ES-I3 (cell line): ENCODE measurements at regions not wholly inside any gene's neighbourhood (a gene's known extent, or its start where the extent isn't known, plus 50 kb on each side); places are given as distances from the start of the nearest gene placed in this dataset.
"Not testable (repeated sequence)": the region's sequence is repeated elsewhere in the genome, so short reads cannot be mapped to it uniquely, and the experiment has no call there.

Source experiments
- H3K36me3 ChIP-seq: 2 replicates; pipeline ENCODE4 v1.6.1; 2013; ENCODE audit warnings: mild to moderate bottlenecking, low read length, control low read depth, moderate library complexity; ENCODE audit not compliant: insufficient read depth
- H3K4me1 ChIP-seq: 2 replicates; pipeline ENCODE4 v1.6.1; 2013; ENCODE audit warnings: mild to moderate bottlenecking, control low read depth, low read length; ENCODE audit not compliant: insufficient read depth
- H3K9ac ChIP-seq: 2 replicates; pipeline ENCODE4 v1.6.1; 2013; ENCODE audit warnings: low read depth, mild to moderate bottlenecking, low read length, moderate library complexity
- H3K9me3 ChIP-seq: 2 replicates; pipeline ENCODE4 v1.6.1; 2013; ENCODE audit warnings: mild to moderate bottlenecking, low read length, moderate library complexity; ENCODE audit not compliant: control insufficient read depth, insufficient read depth

DNA sequence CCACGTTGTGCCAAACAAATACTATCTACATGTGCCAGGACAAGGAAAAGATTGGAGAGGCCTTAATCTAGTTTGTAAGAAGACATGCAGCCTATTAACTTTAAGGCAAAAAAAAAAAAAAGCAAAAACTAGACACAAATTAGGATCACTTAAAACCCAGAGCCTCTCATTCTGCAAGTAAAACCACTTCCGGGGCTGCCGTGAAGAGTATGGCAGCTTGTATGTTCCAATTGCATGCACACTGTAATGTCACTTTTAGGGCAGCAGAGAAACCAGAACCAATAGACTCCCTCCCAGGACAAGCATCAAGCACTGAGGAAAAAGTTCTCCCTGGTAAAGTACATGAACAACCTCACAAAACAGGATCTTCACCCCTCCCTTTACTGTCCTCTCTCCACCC, 70.6 kb downstream of the RSL24D1 start:
- H3K4me1 ChIP-seq: no peaks in the 10 kb centered on the region
- no peaks in the 10 kb centered on the region for H3K9me3 ChIP-seq
- H3K9ac ChIP-seq: no peak overlapping the region
- H3K36me3 ChIP-seq: no peaks in the 10 kb centered on the region

DNA sequence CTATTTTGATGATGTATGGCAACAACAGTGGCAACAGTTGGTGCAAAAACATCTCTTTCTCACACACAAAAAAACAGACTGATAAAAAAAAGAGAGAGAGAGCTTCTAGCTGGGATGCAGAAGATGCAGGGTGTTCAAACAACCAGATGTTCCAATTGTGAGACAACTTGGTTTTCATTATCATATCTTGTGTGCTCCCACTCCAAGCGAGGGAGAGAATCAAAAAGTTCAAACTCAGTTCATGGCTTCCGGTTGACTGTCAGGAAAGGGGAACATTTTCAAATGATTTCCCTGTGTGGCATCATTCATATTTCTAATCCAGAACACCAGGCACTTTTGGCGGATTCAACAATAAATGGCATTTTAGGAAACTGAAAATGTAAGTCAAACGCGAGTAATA, 72.1 kb downstream of the RSL24D1 start:
- Histone ChIP-seq H3K4me1 (no peaks in the 10 kb centered on the region), H3K36me3 (no peaks in the 10 kb centered on the region), H3K9me3 (no peaks in the 10 kb centered on the region), H3K9ac (no peak overlapping the region)

- Histone ChIP-seq H3K9ac (no peak overlapping the region), H3K36me3 (no peaks in the 10 kb centered on the region), H3K4me1 (no peaks in the 10 kb centered on the region), H3K9me3 (no peaks in the 10 kb centered on the region)
Measured at GRCh38 chr15:55118344-55118870, 78.3 kb downstream of the RSL24D1 start.

- Histone ChIP-seq H3K4me1 (no peaks in the 10 kb centered on the region), H3K9me3 (no peaks in the 10 kb centered on the region), H3K36me3 (no peaks in the 10 kb centered on the region), H3K9ac (no peak overlapping the region)
Measured at GRCh38 chr15:55116636-55117035, 80.1 kb downstream of the RSL24D1 start.

DNA sequence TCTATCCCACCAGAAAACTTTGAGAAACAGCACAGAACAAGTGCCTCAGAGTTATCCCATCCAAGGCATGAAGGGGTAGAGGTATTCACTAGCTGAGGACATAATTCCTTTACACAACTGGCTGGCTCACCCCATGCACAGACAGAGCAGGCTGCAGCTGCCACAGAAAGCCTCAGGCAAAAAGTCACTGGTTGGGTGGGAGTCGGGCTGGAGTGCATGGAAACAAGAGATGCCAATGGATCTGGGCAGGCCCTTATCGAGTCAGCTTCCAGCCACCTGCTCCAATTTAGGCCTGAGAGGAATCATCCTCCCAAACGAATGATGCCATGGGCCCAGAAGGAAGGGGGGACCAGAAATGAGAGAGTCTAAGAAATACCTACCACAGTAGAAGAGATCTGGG, 83.0 kb downstream of the RSL24D1 start:
- no peaks in the 10 kb centered on the region for H3K36me3 ChIP-seq
- H3K4me1 ChIP-seq: peaks cover 4% of the 10 kb centered on the region; the same call in 1 of the 2 replicates
- H3K9me3 ChIP-seq: no peaks in the 10 kb centered on the region
- H3K9ac ChIP-seq: no peak overlapping the region

- Histone ChIP-seq H3K36me3 (no peaks in the 10 kb centered on the region), H3K9me3 (no peaks in the 10 kb centered on the region), H3K9ac (no peak overlapping the region), H3K4me1 (peaks cover 4% of the 10 kb centered on the region; the same call in 1 of the 2 replicates)
Measured at GRCh38 chr15:55112706-55113105, 84.0 kb downstream of the RSL24D1 start.

DNA sequence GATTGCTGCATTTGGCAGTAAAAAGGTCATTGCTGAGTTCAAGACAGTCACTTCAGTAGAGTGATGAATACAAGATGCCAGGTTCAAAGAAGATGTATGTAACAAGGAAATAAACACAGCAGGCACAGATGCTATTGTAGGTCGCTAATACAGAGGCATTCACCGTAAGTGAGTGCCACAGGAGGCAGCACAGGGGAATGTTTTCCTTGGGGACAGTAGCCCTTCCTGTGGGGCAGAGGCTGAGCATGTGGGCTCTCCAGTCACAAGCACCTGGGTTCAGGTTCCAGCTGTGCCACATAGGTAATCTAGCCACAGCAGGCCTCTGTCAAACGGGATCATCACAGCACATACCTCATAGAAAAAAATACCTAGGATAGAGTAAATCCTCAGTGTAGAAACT, 86.3 kb downstream of the RSL24D1 start:
- H3K9ac ChIP-seq: no peak overlapping the region
- H3K9me3 ChIP-seq: no peaks in the 10 kb centered on the region
- H3K36me3 ChIP-seq: no peaks in the 10 kb centered on the region
- H3K4me1 ChIP-seq: peaks cover 4% of the 10 kb centered on the region; the same call in 1 of the 2 replicates

DNA sequence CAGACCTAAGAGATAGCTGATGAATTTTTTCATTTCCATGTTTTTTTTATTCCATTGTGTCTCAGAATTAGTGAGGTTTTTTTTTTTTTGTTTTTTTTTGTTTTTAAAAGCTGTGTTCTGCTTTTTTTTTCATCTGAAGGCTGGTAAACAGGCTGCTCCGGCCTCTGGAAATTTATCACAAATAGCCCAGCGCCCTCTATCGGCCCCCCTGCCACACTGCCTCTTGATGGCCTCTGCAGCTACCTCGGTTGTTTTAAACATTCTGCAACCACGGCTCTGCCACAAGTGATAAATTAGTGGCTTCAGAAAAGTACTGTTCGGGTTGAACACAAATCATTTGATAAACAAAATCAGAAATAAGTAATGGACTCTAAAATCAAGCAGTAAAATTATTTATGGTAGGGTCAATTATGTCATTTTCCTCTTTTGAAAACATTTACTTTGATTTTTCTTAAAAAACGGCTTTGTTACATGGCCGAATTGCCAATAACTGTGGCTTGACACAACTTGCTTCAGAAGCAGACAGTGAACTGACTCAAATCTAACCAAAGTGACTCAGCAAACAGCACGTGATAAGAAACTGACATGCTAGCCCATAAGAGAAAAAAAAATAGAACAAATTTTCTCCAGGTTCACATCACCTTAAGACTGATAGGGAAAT, 87.8 kb downstream of the RSL24D1 start:
- no peaks in the 10 kb centered on the region for H3K36me3 ChIP-seq
- no peak overlapping the region for H3K9ac ChIP-seq
- peaks cover 4% of the 10 kb centered on the region; the same call in 1 of the 2 replicates for H3K4me1 ChIP-seq
- no peaks in the 10 kb centered on the region for H3K9me3 ChIP-seq

DNA sequence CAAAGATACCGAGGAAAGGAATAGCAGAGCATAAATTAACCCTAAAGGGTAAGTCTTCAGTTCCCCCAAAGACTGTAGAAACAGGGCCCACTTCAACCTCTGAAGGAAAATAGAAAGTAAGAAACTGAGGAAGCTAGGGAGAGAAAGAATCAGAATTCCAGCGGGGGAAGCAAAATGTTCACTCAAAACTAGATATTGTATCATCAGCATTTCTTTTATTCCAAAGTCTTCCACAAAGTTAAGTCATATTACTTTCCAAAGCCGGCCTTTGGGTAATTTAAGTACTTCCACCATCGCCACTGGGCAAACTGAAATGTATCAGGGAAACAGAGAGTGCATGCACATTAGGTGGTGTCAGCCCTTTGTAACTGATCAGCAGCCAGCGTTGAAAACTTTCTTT, 88.3 kb downstream of the RSL24D1 start:
- H3K36me3 ChIP-seq: no peaks in the 10 kb centered on the region

DNA sequence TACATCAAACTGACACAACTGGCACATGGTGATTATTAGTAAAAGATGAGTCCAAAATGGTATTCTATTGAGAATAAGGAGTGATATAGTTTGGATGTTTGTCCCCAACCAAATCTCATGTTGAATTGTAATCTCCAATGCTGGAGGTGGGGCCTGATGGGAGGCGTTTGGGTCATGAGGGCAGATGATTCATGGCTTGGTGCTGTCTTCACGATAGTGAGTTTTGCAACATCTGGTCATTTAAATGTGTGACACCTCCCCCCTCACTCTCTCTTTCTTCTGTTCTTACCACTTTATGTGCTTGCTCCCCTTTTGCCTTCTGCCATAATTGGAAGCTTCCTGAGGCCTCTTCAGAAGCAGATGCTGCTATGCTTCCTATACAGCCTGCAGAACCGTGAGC, 90.6 kb downstream of the RSL24D1 start:
- Histone ChIP-seq H3K9me3 (no peaks in the 10 kb centered on the region), H3K36me3 (no peaks in the 10 kb centered on the region)

More for the DNA sequence above, 88.3 kb downstream of the RSL24D1 start:
- Histone ChIP-seq H3K9me3 (no peaks in the 10 kb centered on the region), H3K4me1 (peaks cover 4% of the 10 kb centered on the region; the same call in 1 of the 2 replicates), H3K9ac (no peak overlapping the region)

GRCh38 chr15:55094136-55094535, 102.6 kb downstream of the RSL24D1 start:
- no peak overlapping the region for H3K9ac ChIP-seq
- H3K9me3 ChIP-seq: no peaks in the 10 kb centered on the region
- no peaks in the 10 kb centered on the region for H3K4me1 ChIP-seq
- H3K36me3 ChIP-seq: no peaks in the 10 kb centered on the region

More for the DNA sequence above, 90.6 kb downstream of the RSL24D1 start:
- Histone ChIP-seq H3K4me1 (peaks cover 4% of the 10 kb centered on the region; the same call in 1 of the 2 replicates), H3K9ac (no peak overlapping the region)

DNA sequence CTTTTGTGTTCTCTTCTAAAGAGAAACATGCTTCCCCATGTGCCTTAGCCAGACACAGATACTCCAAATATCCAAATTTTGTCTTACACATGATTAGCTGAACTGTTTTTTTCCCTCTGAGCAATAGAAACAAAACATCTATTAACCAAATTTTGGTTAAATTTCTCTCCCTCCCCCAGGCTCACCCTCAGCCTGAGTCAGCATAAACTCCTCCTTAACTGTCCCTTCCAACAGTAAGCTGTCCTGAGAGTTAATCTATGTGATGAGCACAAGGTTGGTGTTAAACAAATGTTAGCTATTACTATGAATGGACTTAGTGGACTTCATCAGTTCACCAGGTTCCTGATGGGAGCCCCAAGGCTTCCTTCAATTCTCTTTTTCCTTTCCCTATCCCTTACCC, 108.5 kb downstream of the RSL24D1 start:
- Histone ChIP-seq H3K9me3 (no peaks in the 10 kb centered on the region), H3K36me3 (no peaks in the 10 kb centered on the region)

GRCh38 chr15:55084673-55085072, 112.1 kb downstream of the RSL24D1 start:
- H3K9ac ChIP-seq: no peak overlapping the region
- no peaks in the 10 kb centered on the region for H3K4me1 ChIP-seq
- no peaks in the 10 kb centered on the region for H3K9me3 ChIP-seq
- no peaks in the 10 kb centered on the region for H3K36me3 ChIP-seq

More for the DNA sequence above, 108.5 kb downstream of the RSL24D1 start:
- Histone ChIP-seq H3K9ac (no peak overlapping the region), H3K4me1 (no peaks in the 10 kb centered on the region)

DNA sequence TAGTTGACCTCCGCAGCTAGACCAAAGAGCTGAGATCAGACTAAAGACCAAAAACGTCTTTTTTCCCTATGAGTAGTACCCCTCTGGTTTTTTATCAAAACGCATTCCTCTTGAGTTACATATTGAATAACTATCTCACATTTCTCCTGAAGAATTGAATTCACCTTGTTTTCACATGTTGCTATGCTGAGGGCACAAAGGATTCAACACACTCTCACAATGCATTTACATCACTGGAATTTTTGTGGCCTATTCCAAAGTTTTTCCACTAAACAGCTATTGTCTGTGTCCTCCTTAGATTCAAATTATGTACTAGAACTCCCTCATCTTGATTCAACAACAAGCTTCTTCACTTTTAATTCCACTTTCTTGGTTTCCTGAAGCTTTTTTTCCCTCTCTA, 112.5 kb downstream of the RSL24D1 start:
- Histone ChIP-seq H3K9ac (no peak overlapping the region), H3K9me3 (no peaks in the 10 kb centered on the region), H3K36me3 (no peaks in the 10 kb centered on the region), H3K4me1 (no peaks in the 10 kb centered on the region)

- not testable (repeated sequence) for H3K36me3 ChIP-seq, H3K4me1 ChIP-seq, H3K9ac ChIP-seq, H3K9me3 ChIP-seq
Measured at GRCh38 chr15:55077052-55077451, 119.7 kb downstream of the RSL24D1 start.
